Hepatocyte (in vitro differentiated cells): ENCODE measurements at regions not wholly inside any gene's neighbourhood (a gene's known extent, or its start where the extent isn't known, plus 50 kb on each side); places are given as distances from the start of the nearest gene placed in this dataset.

Source experiments
- DNase-seq: peaks from one replicate; pipeline ENCODE4 v3.0.0-alpha.2; 2016; ENCODE audit warnings: low spot score
- H2AFZ ChIP-seq: fragments of 200-600 bp; sonication (generic); 2 replicates; pipeline ENCODE4 v1.6.0; 2016; ENCODE audit warnings: antibody characterized with exemption, mild to moderate bottlenecking
- H3K27ac ChIP-seq: fragments of 200-600 bp; sonication (generic); 2 replicates; pipeline ENCODE4 v1.5.1; 2016; ENCODE audit warnings: mild to moderate bottlenecking
- H3K27me3 ChIP-seq: fragments of 200-600 bp; sonication (generic); 2 replicates; pipeline ENCODE4 v1.6.1; 2016
- H3K36me3 ChIP-seq: fragments of 200-600 bp; sonication (generic); replicated peaks from 2 replicates; pipeline ENCODE4 v1.5.1; 2016; ENCODE audit warnings: low read depth; ENCODE audit not compliant: insufficient read depth
- H3K4me1 ChIP-seq: fragments of 200-600 bp; sonication (generic); 2 replicates; pipeline ENCODE4 v1.5.1; 2016; ENCODE audit warnings: mild to moderate bottlenecking, moderate library complexity; ENCODE audit not compliant: insufficient read depth
- H3K4me2 ChIP-seq: fragments of 200-600 bp; sonication (generic); 2 replicates; pipeline ENCODE4 v1.6.0; 2016
- H3K4me3 ChIP-seq: fragments of 200-600 bp; sonication (generic); 2 replicates; pipeline ENCODE4 v1.5.1; 2016; ENCODE audit warnings: mild to moderate bottlenecking
- H3K79me2 ChIP-seq: fragments of 200-600 bp; sonication (generic); 2 replicates; pipeline ENCODE4 v1.6.0; 2017; ENCODE audit warnings: mild to moderate bottlenecking
- H3K9me2 ChIP-seq: fragments of 200-600 bp; sonication (generic); replicated peaks from 2 replicates; pipeline ENCODE4 v1.6.0; 2017; ENCODE audit warnings: mild to moderate bottlenecking; ENCODE audit not compliant: insufficient read depth
- H3K9me3 ChIP-seq: fragments of 200-600 bp; sonication (generic); 2 replicates; pipeline ENCODE4 v1.5.1; 2016; ENCODE audit warnings: low read depth, mild to moderate bottlenecking
- H4K20me1 ChIP-seq: fragments of 200-600 bp; sonication (generic); 2 replicates; pipeline ENCODE4 v1.6.0; 2016; ENCODE audit warnings: mild to moderate bottlenecking; ENCODE audit not compliant: insufficient read depth, poor library complexity, severe bottlenecking
- EZH2 ChIP-seq: fragments of 200-600 bp; sonication (generic); IDR thresholded peaks from 2 replicates; pipeline ENCODE4 v1.6.1; 2016; ENCODE audit warnings: antibody characterized with exemption, mild to moderate bottlenecking, borderline replicate concordance
- EZH2phosphoT487 ChIP-seq: fragments of 200-600 bp; sonication (generic); IDR thresholded peaks from one replicate; pipeline ENCODE4 v1.6.1; 2018; ENCODE audit warnings: antibody characterized with exemption, mild to moderate bottlenecking, low read depth, moderate library complexity; ENCODE audit not compliant: unreplicated experiment, severe bottlenecking
- WGBS: methylation state at CpG from one replicate; pipeline ENCODE4 v1.1.6; 2016; ENCODE audit warnings: low lambda C conversion rate; ENCODE audit errors: missing lambda C conversion rate; 5-methylcytosine and 5-hydroxymethylcytosine counted together
- TF ChIP-seq, protein P1 (sequence below): fragments of 200-600 bp; sonication (generic); IDR thresholded peaks from 2 replicates; pipeline ENCODE4 v1.5.1; 2016; ENCODE audit warnings: antibody characterized with exemption, mild to moderate bottlenecking; ENCODE audit not compliant: poor library complexity

DNA sequence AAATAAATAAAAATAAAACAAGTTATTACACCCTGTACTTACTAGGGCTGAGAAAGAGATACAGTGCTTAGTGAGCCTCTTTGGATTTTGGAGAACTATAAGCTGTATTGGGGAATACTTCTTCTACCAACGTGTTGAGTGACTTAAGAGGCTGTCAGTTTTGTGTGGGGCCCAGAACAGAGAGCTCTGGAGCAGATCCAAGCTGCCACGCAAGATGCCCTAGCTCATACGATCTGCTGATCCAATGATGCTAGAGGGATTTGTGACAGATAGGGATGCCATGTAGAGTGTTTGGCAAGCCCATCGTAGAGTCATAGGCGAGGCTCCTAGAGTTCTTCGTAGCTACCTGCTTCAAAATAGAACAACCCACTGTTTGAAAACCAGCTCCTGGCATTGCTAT is 60.3 kb upstream of the KLF3 start:
- DNase-seq: no peak
- H3K27ac ChIP-seq: no peak overlapping the region
- no peaks in the 10 kb centered on the region for H3K27me3 ChIP-seq
- no peaks in the 10 kb centered on the region for H3K9me2 ChIP-seq
- H3K9me3 ChIP-seq: no peaks in the 10 kb centered on the region
- no peak overlapping the region for H3K4me3 ChIP-seq
- no peaks in the 10 kb centered on the region for H3K36me3 ChIP-seq
- no peak overlapping the region for H2AFZ ChIP-seq
- TF ChIP-seq EZH2: no peak
- no peak for TF ChIP-seq EZH2phosphoT487
- TF ChIP-seq, protein P1, sequence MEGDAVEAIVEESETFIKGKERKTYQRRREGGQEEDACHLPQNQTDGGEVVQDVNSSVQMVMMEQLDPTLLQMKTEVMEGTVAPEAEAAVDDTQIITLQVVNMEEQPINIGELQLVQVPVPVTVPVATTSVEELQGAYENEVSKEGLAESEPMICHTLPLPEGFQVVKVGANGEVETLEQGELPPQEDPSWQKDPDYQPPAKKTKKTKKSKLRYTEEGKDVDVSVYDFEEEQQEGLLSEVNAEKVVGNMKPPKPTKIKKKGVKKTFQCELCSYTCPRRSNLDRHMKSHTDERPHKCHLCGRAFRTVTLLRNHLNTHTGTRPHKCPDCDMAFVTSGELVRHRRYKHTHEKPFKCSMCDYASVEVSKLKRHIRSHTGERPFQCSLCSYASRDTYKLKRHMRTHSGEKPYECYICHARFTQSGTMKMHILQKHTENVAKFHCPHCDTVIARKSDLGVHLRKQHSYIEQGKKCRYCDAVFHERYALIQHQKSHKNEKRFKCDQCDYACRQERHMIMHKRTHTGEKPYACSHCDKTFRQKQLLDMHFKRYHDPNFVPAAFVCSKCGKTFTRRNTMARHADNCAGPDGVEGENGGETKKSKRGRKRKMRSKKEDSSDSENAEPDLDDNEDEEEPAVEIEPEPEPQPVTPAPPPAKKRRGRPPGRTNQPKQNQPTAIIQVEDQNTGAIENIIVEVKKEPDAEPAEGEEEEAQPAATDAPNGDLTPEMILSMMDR: no peak
- no peaks in the 10 kb centered on the region for H4K20me1 ChIP-seq
- no peak overlapping the region for H3K4me2 ChIP-seq
- H3K4me1 ChIP-seq: peaks cover 18% of the 10 kb centered on the region
- no peaks in the 10 kb centered on the region for H3K79me2 ChIP-seq
- WGBS: 95% methylated on average over 6 of the region's 6 CpGs

- Histone ChIP-seq H3K4me3 (no peak overlapping the region), H3K36me3 (no peaks in the 10 kb centered on the region), H3K79me2 (no peaks in the 10 kb centered on the region), H3K27ac (peak overlapping the region; percentile 10), H3K4me2 (no peak overlapping the region), H4K20me1 (no peaks in the 10 kb centered on the region), H3K9me2 (no peaks in the 10 kb centered on the region), H3K4me1 (peaks cover 18% of the 10 kb centered on the region), H2AFZ (peak overlapping the region; percentile 19), H3K9me3 (no peaks in the 10 kb centered on the region), H3K27me3 (no peaks in the 10 kb centered on the region)
- no peak for DNase-seq
- TF ChIP-seq EZH2phosphoT487 (no peak), EZH2 (no peak)
- TF ChIP-seq, protein P1: no peak
- 47% methylated on average over 6 of the region's 6 CpGs for WGBS
These were observed 58.7 kb upstream of the KLF3 start for GRCh38 chr4:38605181-38605752.

GRCh38 chr4:38605753-38606586 is 58.0 kb upstream of the KLF3 start:
- 81% methylated on average over 12 of the region's 12 CpGs for whole genome bisulfite sequencing
- H3K9me3 ChIP-seq: no peaks in the 10 kb centered on the region
- peak overlapping the region; percentile 10 for H3K27ac ChIP-seq
- H3K36me3 ChIP-seq: no peaks in the 10 kb centered on the region
- peak overlapping the region; percentile 19 for H2AFZ ChIP-seq
- no peak for DNase-seq
- no peaks in the 10 kb centered on the region for H3K27me3 ChIP-seq
- TF ChIP-seq EZH2phosphoT487 (no peak), EZH2 (no peak)
- TF ChIP-seq, protein P1: no peak
- no peaks in the 10 kb centered on the region for H3K79me2 ChIP-seq
- no peaks in the 10 kb centered on the region for H4K20me1 ChIP-seq
- no peaks in the 10 kb centered on the region for H3K9me2 ChIP-seq
- no peak overlapping the region for H3K4me2 ChIP-seq
- peaks cover 20% of the 10 kb centered on the region for H3K4me1 ChIP-seq
- H3K4me3 ChIP-seq: no peak overlapping the region
